MM.1S (cell line): ENCODE measurements at regions not wholly inside any gene's neighbourhood (a gene's known extent, or its start where the extent isn't known, plus 50 kb on each side); places are given as distances from the start of the nearest gene placed in this dataset.

Source experiments
- DNase-seq: peaks from one replicate; pipeline ENCODE4 v3.0.0-alpha.2; 2015
- H2AFZ ChIP-seq: fragments of 300-600 bp; sonication (generic); 2 replicates; pipeline ENCODE4 v1.6.0; 2016; ENCODE audit warnings: antibody characterized with exemption, low read length
- H3F3A ChIP-seq: fragments of 300-600 bp; sonication (generic); 2 replicates; pipeline ENCODE4 v1.6.1; 2016; ENCODE audit warnings: mild to moderate bottlenecking, antibody characterized with exemption, low read length, moderate library complexity, mixed read lengths; ENCODE audit not compliant: insufficient read depth
- H3K27ac ChIP-seq: fragments of 300-600 bp; sonication (generic); 2 replicates; pipeline ENCODE4 v1.5.1; 2016; ENCODE audit warnings: mild to moderate bottlenecking, low read length
- H3K27me3 ChIP-seq: fragments of 300-600 bp; sonication (generic); replicated peaks from 2 replicates; pipeline ENCODE4 v1.6.0; 2016; ENCODE audit warnings: low read length; ENCODE audit not compliant: insufficient read depth
- H3K36me3 ChIP-seq: fragments of 300-600 bp; sonication (generic); replicated peaks from 2 replicates; pipeline ENCODE4 v1.6.1; 2016; ENCODE audit warnings: mild to moderate bottlenecking, low read length, mixed read lengths; ENCODE audit not compliant: insufficient read depth
- H3K4me1 ChIP-seq: fragments of 300-600 bp; sonication (generic); 2 replicates; pipeline ENCODE4 v1.6.1; 2016; ENCODE audit warnings: low read length, mixed read lengths
- H3K4me2 ChIP-seq: fragments of 300-600 bp; sonication (generic); 2 replicates; pipeline ENCODE4 v1.6.0; 2016; ENCODE audit warnings: low read depth, low read length
- H3K4me3 ChIP-seq: fragments of 300-600 bp; sonication (generic); 2 replicates; pipeline ENCODE4 v1.5.1; 2016; ENCODE audit warnings: low read length, mixed read lengths
- H3K79me2 ChIP-seq: fragments of 300-600 bp; sonication (generic); 2 replicates; pipeline ENCODE4 v1.6.1; 2016; ENCODE audit warnings: mixed run types, low read length, mixed read lengths
- H3K9ac ChIP-seq: fragments of 300-600 bp; sonication (generic); 2 replicates; pipeline ENCODE4 v1.6.1; 2016; ENCODE audit warnings: low read length, mixed read lengths
- H3K9me2 ChIP-seq: fragments of 300-600 bp; sonication (generic); replicated peaks from 2 replicates; pipeline ENCODE4 v1.6.1; 2016; ENCODE audit warnings: mild to moderate bottlenecking, low read length, mixed read lengths; ENCODE audit not compliant: insufficient read depth
- H3K9me3 ChIP-seq: fragments of 300-600 bp; sonication (generic); replicated peaks from 2 replicates; pipeline ENCODE4 v1.6.1; 2016; ENCODE audit warnings: mild to moderate bottlenecking, low read length, mixed read lengths; ENCODE audit not compliant: insufficient read depth
- H4K20me1 ChIP-seq: fragments of 300-600 bp; sonication (generic); 2 replicates; pipeline ENCODE4 v1.6.1; 2016; ENCODE audit warnings: mild to moderate bottlenecking, low read length, moderate library complexity, mixed read lengths; ENCODE audit not compliant: insufficient read depth
- CTCF ChIP-seq: fragments of 300-600 bp; sonication (generic); IDR thresholded peaks from 2 replicates; pipeline ENCODE4 v1.5.1; 2016; ENCODE audit warnings: antibody characterized with exemption, low read length, mixed read lengths
- EZH2 ChIP-seq: fragments of 300-600 bp; sonication (generic); optimal IDR thresholded peaks from 2 replicates; pipeline ENCODE3; 2017; ENCODE audit warnings: low read depth, mild to moderate bottlenecking, antibody characterized with exemption, low read length, mixed read lengths
- EZH2phosphoT487 ChIP-seq: fragments of 300-600 bp; sonication (generic); IDR thresholded peaks from 2 replicates; pipeline ENCODE4 v1.6.1; 2018; ENCODE audit warnings: antibody characterized with exemption, low read length

GRCh38 chr4:79078339-79078738 lies 139.1 kb upstream of the PAQR3 start:
- Histone ChIP-seq H2AFZ (no peak overlapping the region), H3F3A (no peaks in the 10 kb centered on the region), H4K20me1 (no peaks in the 10 kb centered on the region), H3K79me2 (no peaks in the 10 kb centered on the region), H3K9me3 (no peaks in the 10 kb centered on the region), H3K4me3 (no peak overlapping the region), H3K4me1 (peaks cover 6% of the 10 kb centered on the region; the same call in 1 of the 2 replicates), H3K9ac (no peak overlapping the region), H3K9me2 (no peaks in the 10 kb centered on the region), H3K27ac (no peak overlapping the region), H3K27me3 (no peaks in the 10 kb centered on the region), H3K36me3 (no peaks in the 10 kb centered on the region), H3K4me2 (no peak overlapping the region)
- TF ChIP-seq CTCF: no peak
- TF ChIP-seq EZH2: no peak
- TF ChIP-seq EZH2phosphoT487: no peak
- peak; percentile 15 for DNase-seq

- H4K20me1 ChIP-seq: no peaks in the 10 kb centered on the region
- DNase-seq: no peak
- H3K4me1 ChIP-seq: peaks cover 6% of the 10 kb centered on the region; the same call in 1 of the 2 replicates
- no peaks in the 10 kb centered on the region for H3K36me3 ChIP-seq
- no peak overlapping the region for H3K4me2 ChIP-seq
- H3K9me3 ChIP-seq: no peaks in the 10 kb centered on the region
- H3K4me3 ChIP-seq: no peak overlapping the region
- H3K9ac ChIP-seq: no peak overlapping the region
- H3K27me3 ChIP-seq: no peaks in the 10 kb centered on the region
- H3F3A ChIP-seq: no peaks in the 10 kb centered on the region
- no peak for TF ChIP-seq EZH2
- TF ChIP-seq CTCF: no peak
- TF ChIP-seq EZH2phosphoT487: no peak
- no peaks in the 10 kb centered on the region for H3K79me2 ChIP-seq
- no peak overlapping the region for H2AFZ ChIP-seq
- H3K27ac ChIP-seq: no peak overlapping the region
- no peaks in the 10 kb centered on the region for H3K9me2 ChIP-seq
These were observed 134.8 kb upstream of the PAQR3 start for GRCh38 chr4:79074040-79074439.

- Histone ChIP-seq H3K36me3 (no peaks in the 10 kb centered on the region), H3K9ac (no peak overlapping the region), H2AFZ (no peak overlapping the region), H3K4me1 (peaks cover 3% of the 10 kb centered on the region; the same call in 1 of the 2 replicates), H3K27ac (no peak overlapping the region), H3F3A (no peaks in the 10 kb centered on the region), H3K4me2 (no peak overlapping the region), H3K9me3 (no peaks in the 10 kb centered on the region), H4K20me1 (no peaks in the 10 kb centered on the region), H3K79me2 (no peaks in the 10 kb centered on the region), H3K4me3 (no peak overlapping the region), H3K9me2 (no peaks in the 10 kb centered on the region), H3K27me3 (no peaks in the 10 kb centered on the region)
- no peak for TF ChIP-seq EZH2phosphoT487
- no peak for TF ChIP-seq EZH2
- TF ChIP-seq CTCF: no peak
- no peak for DNase-seq
These were observed 134.2 kb upstream of the PAQR3 start for GRCh38 chr4:79073471-79073870.
